ENCODE measurements at regions not wholly inside any gene's neighbourhood (a gene's known extent, or its start where the extent isn't known, plus 50 kb on each side); places are given as distances from the start of the nearest gene placed in this dataset.
"Not testable (repeated sequence)": the region's sequence is repeated elsewhere in the genome, so short reads cannot be mapped to it uniquely, and the experiment has no call there.

DNA sequence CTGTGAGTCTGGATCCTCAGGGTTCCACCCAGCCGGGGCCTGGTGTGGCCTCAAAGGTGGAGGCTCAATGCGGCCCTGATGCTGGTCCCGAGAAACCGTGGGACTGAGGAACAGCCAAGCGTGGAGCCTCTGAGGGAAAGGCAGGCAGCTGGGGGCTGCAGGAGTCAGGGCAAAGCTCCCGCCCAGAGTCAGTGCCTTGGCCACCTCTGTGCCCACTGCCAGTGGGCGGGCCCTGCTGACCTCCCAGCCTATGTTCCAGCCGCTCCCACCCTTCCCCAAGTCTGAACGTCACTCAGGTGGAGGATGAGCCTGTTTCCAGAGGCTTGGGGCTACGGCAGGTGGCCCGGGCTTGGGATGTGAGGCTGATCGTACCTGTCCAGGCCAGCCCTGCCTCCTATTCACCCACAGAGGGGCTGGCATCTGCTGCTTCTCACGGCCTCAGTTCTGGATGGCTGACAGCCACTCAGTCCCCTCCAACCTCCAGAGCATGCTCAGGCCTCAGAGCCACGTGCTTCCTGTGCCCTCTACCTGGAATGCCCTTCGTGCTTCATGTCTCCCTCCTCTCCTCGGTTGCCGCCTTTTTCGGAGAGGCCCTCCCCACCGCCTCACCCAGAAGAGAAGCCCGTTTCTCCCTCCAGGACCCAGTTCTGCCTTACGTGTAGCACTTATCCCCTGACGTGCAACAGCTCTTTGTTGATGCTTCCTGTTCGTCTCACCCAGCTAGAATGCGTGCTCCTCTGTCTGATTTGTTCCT lies 94.1 kb upstream of the LRPAP1 start:
- TF ChIP-seq, protein P1, sequence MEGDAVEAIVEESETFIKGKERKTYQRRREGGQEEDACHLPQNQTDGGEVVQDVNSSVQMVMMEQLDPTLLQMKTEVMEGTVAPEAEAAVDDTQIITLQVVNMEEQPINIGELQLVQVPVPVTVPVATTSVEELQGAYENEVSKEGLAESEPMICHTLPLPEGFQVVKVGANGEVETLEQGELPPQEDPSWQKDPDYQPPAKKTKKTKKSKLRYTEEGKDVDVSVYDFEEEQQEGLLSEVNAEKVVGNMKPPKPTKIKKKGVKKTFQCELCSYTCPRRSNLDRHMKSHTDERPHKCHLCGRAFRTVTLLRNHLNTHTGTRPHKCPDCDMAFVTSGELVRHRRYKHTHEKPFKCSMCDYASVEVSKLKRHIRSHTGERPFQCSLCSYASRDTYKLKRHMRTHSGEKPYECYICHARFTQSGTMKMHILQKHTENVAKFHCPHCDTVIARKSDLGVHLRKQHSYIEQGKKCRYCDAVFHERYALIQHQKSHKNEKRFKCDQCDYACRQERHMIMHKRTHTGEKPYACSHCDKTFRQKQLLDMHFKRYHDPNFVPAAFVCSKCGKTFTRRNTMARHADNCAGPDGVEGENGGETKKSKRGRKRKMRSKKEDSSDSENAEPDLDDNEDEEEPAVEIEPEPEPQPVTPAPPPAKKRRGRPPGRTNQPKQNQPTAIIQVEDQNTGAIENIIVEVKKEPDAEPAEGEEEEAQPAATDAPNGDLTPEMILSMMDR (IDR thresholded peaks at IDR 0.05): not testable (repeated sequence)
- not testable (repeated sequence) for TF ChIP-seq EZH2, EZH2phosphoT487 (IDR thresholded peaks at IDR 0.05)
